GM12891 (cell line): ENCODE measurements at regions not wholly inside any gene's neighbourhood (a gene's known extent, or its start where the extent isn't known, plus 50 kb on each side); places are given as distances from the start of the nearest gene placed in this dataset.
"Not testable (repeated sequence)": the region's sequence is repeated elsewhere in the genome, so short reads cannot be mapped to it uniquely, and the experiment has no call there.

Experiments
- POLR2A ChIP-seq: IDR thresholded peaks from 2 replicates; pipeline ENCODE4 v1.6.1; 2011; ENCODE audit warnings: low read depth, low read length, control low read depth
- POLR2AphosphoS5 ChIP-seq: IDR thresholded peaks from 2 replicates; pipeline ENCODE4 v1.6.1; 2011; ENCODE audit warnings: low read depth, low read length, control low read depth

- TF ChIP-seq POLR2A, POLR2AphosphoS5: not testable (repeated sequence)
Measured at GRCh38 chr9:42307449-42307848, 124.0 kb downstream of the SPATA31A6 start.
